SK-N-SH (cell line): ENCODE measurements at regions not wholly inside any gene's neighbourhood (a gene's known extent, or its start where the extent isn't known, plus 50 kb on each side); places are given as distances from the start of the nearest gene placed in this dataset.

Experiments used
- CTCF ChIA-PET: fragments of 300-600, 350-600 bp; formaldehyde crosslinking; extraction: SDS; loops from one replicate; lab custom pipeline; 2021; lab: Yijun Ruan, JAX
- POLR2A ChIA-PET: fragments of 350-600 bp; sonication (Branson Sonifier 250); formaldehyde crosslinking; extraction: SDS; loops from one replicate; lab custom pipeline; 2020; ENCODE audit warnings: antibody characterized with exemption, inconsistent platforms; lab: Yijun Ruan, JAX
- DNase-seq: peaks from one replicate; pipeline ENCODE4 v3.0.0; 2012
- H2AFZ ChIP-seq: fragments of 200-600 bp; sonication (generic); 2 replicates; pipeline ENCODE4 v1.8.1; 2016; ENCODE audit warnings: antibody characterized with exemption, mild to moderate bottlenecking, low read depth
- H3F3A ChIP-seq: fragments of 200-600 bp; sonication (generic); replicated peaks from 2 replicates; pipeline ENCODE3; 2016; ENCODE audit warnings: antibody characterized with exemption, mild to moderate bottlenecking; ENCODE audit not compliant: insufficient read depth
- H3K27ac ChIP-seq, 2 experiments: fragments of 200-500 bp in 1 of 2; fragments of 200-600 bp in 1 of 2; sonication (Bioruptor generic) in 1 of 2; sonication (generic), shearing (Covaris generic) in 1 of 2; 2 replicates each; pipeline versions ENCODE4 v1.5.1 to v1.6.1; 2014 to 2016; ENCODE audit warnings: low read depth in 2 of 2, inconsistent platforms in 1 of 2, low read length in 1 of 2, mild to moderate bottlenecking in 1 of 2, mixed read lengths in 1 of 2
- H3K27me3 ChIP-seq: fragments of 200-600 bp; sonication (generic), shearing (Covaris generic); 2 replicates; pipeline ENCODE4 v1.6.1; 2016; ENCODE audit warnings: mixed run types; ENCODE audit not compliant: insufficient read depth
- H3K36me3 ChIP-seq, 2 experiments: fragments of 200-500 bp in 1 of 2; fragments of 200-600 bp in 1 of 2; sonication (Bioruptor generic) in 1 of 2; sonication (generic) in 1 of 2; replicated peaks in 1 of 2; 2 replicates each; pipeline versions ENCODE3 to v1.5.1; 2014 to 2016; ENCODE audit warnings: low read length in 1 of 2, mild to moderate bottlenecking in 1 of 2; ENCODE audit not compliant: insufficient read depth in 2 of 2, control insufficient read depth in 1 of 2
- H3K4me1 ChIP-seq, 2 experiments: fragments of 200-500 bp in 1 of 2; fragments of 200-600 bp in 1 of 2; sonication (Bioruptor generic) in 1 of 2; sonication (generic), shearing (Covaris generic) in 1 of 2; 2 replicates each; pipeline versions ENCODE4 v1.5.1 to v1.6.1; 2014 to 2016; ENCODE audit warnings: low read depth in 1 of 2, low read length in 1 of 2, mixed run types in 1 of 2; ENCODE audit not compliant: insufficient read depth in 2 of 2, control insufficient read depth in 1 of 2
- H3K4me2 ChIP-seq: fragments of 200-600 bp; sonication (generic), shearing (Covaris generic); 2 replicates; pipeline ENCODE4 v1.6.1; 2017; ENCODE audit warnings: mixed run types
- H3K4me3 ChIP-seq, 2 experiments: fragments of 200-500 bp in 1 of 2; fragments of 200-600 bp in 1 of 2; sonication (Bioruptor generic) in 1 of 2; sonication (generic), shearing (Covaris generic) in 1 of 2; 2 replicates each; pipeline versions ENCODE4 v1.5.1 to v1.8.1; 2014 to 2016; ENCODE audit warnings: low read depth in 2 of 2, inconsistent platforms in 1 of 2, low read length in 1 of 2, mild to moderate bottlenecking in 1 of 2, mixed read lengths in 1 of 2, moderate library complexity in 1 of 2
- H3K79me2 ChIP-seq: fragments of 200-600 bp; sonication (generic); 2 replicates; pipeline ENCODE4 v1.8.1; 2017; ENCODE audit warnings: mild to moderate bottlenecking; ENCODE audit not compliant: insufficient read depth
- H3K9ac ChIP-seq: fragments of 200-600 bp; sonication (generic); 2 replicates; pipeline ENCODE4 v1.6.1; 2017; ENCODE audit warnings: mixed run types
- H3K9me2 ChIP-seq: fragments of 200-600 bp; sonication (generic); 2 replicates; pipeline ENCODE4 v1.6.1; 2017; ENCODE audit warnings: mixed run types
- H3K9me3 ChIP-seq: fragments of 200-600 bp; sonication (generic); 2 replicates; pipeline ENCODE4 v1.6.1; 2017; ENCODE audit warnings: mixed run types, mild to moderate bottlenecking, moderate library complexity
- H4K20me1 ChIP-seq: fragments of 200-600 bp; sonication (generic); 2 replicates; pipeline ENCODE4 v1.6.1; 2017; ENCODE audit warnings: mild to moderate bottlenecking, mixed run types; ENCODE audit not compliant: insufficient read depth
- CTCF ChIP-seq: fragments of 200-600 bp; sonication (generic); IDR thresholded peaks from 2 replicates; pipeline ENCODE4 v1.6.1; 2017; ENCODE audit warnings: antibody characterized with exemption, mild to moderate bottlenecking, moderate library complexity
- ELF1 ChIP-seq: IDR thresholded peaks from 2 replicates; pipeline ENCODE4 v1.4.0; 2012
- EZH2phosphoT487 ChIP-seq: fragments of 200-600 bp; sonication (generic); IDR thresholded peaks from 2 replicates; pipeline ENCODE4 v1.6.1; 2017; ENCODE audit warnings: low read depth, mixed run types, mild to moderate bottlenecking, antibody characterized with exemption, moderate library complexity, borderline replicate concordance
- FOXJ3 ChIP-seq: sonication (generic); formaldehyde crosslinking; IDR thresholded peaks from 2 replicates; pipeline ENCODE4 v1.5.1; 2020; ENCODE audit warnings: mild to moderate bottlenecking, missing genetic modification reagents
- GATA2 ChIP-seq: sonication (generic); formaldehyde crosslinking; IDR thresholded peaks from 2 replicates; pipeline ENCODE4 v1.5.0; 2020; ENCODE audit warnings: mild to moderate bottlenecking, missing genetic modification reagents
- MXI1 ChIP-seq: IDR thresholded peaks from 2 replicates; pipeline ENCODE4 v1.6.1; 2012; ENCODE audit warnings: mild to moderate bottlenecking, low read depth, low read length, improper control_type of control experiment
- NRF1 ChIP-seq: IDR thresholded peaks from 2 replicates; pipeline ENCODE4 v1.6.1; 2012; ENCODE audit warnings: low read depth, mild to moderate bottlenecking, low read length
- RCOR1 ChIP-seq: fragments of 150-350 bp; IDR thresholded peaks from 2 replicates; pipeline ENCODE4 v1.6.1; 2017; ENCODE audit warnings: antibody characterized with exemption, low read length
- RXRA ChIP-seq: IDR thresholded peaks from 2 replicates; pipeline ENCODE4 v1.4.0; 2012; ENCODE audit warnings: low read depth, mild to moderate bottlenecking, borderline replicate concordance
- TAF1 ChIP-seq: IDR thresholded peaks from 2 replicates; pipeline ENCODE4 v1.6.1; 2012; ENCODE audit warnings: low read depth, mild to moderate bottlenecking, low read length, moderate library complexity, borderline replicate concordance
- TEAD4 ChIP-seq: IDR thresholded peaks from 2 replicates; pipeline ENCODE4 v1.4.0; 2012; ENCODE audit warnings: mild to moderate bottlenecking, borderline replicate concordance; ENCODE audit not compliant: insufficient read depth
- USF2 ChIP-seq: fragments of 150-350 bp; IDR thresholded peaks from 2 replicates; pipeline ENCODE4 v1.6.1; 2017; ENCODE audit warnings: antibody characterized with exemption, low read length, low read depth, borderline replicate concordance
- WGBS: methylation state at CpG from one replicate; pipeline ENCODE4 v1.1.6; 2017; ENCODE audit warnings: low lambda C conversion rate; 5-methylcytosine and 5-hydroxymethylcytosine counted together
- TF ChIP-seq, protein P1 (sequence below): IDR thresholded peaks from 2 replicates; pipeline ENCODE4 v1.4.0; 2012; ENCODE audit warnings: low read depth
- TF ChIP-seq, protein P2 (sequence below): IDR thresholded peaks from 2 replicates; pipeline ENCODE4 v1.4.0; 2012; ENCODE audit warnings: low read depth, borderline replicate concordance
- TF ChIP-seq, protein P3 (sequence below): IDR thresholded peaks from 2 replicates; pipeline ENCODE4; 2012

GRCh38 chr21:15968776-15969310 is 239.1 kb downstream of the USP25 start:
- H3K4me3 ChIP-seq: no peak overlapping the region
- no peaks in the 10 kb centered on the region for H3F3A ChIP-seq
- no peaks in the 10 kb centered on the region for H4K20me1 ChIP-seq
- no peak overlapping the region for H3K27ac ChIP-seq
- H2AFZ ChIP-seq: no peak overlapping the region
- no peaks in the 10 kb centered on the region; a peak in 1 of 4 replicates for H3K4me1 ChIP-seq
- no peaks in the 10 kb centered on the region for H3K27me3 ChIP-seq
- no peak for DNase-seq
- ChIA-PET CTCF (no interaction called here), POLR2A (no interaction called here)
- TF ChIP-seq USF2 (no peak), RCOR1 (no peak), TAF1 (no peak), NRF1 (no peak), GATA2 (CRISPR knock-in tag) (no peak), RXRA (no peak), CTCF (no peak), ELF1 (no peak), EZH2phosphoT487 (no peak), MXI1 (no peak), TEAD4 (no peak), FOXJ3 (CRISPR knock-in tag) (no peak)
- TF ChIP-seq, protein P1, sequence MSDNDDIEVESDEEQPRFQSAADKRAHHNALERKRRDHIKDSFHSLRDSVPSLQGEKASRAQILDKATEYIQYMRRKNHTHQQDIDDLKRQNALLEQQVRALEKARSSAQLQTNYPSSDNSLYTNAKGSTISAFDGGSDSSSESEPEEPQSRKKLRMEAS: no peak
- TF ChIP-seq, protein P2, sequence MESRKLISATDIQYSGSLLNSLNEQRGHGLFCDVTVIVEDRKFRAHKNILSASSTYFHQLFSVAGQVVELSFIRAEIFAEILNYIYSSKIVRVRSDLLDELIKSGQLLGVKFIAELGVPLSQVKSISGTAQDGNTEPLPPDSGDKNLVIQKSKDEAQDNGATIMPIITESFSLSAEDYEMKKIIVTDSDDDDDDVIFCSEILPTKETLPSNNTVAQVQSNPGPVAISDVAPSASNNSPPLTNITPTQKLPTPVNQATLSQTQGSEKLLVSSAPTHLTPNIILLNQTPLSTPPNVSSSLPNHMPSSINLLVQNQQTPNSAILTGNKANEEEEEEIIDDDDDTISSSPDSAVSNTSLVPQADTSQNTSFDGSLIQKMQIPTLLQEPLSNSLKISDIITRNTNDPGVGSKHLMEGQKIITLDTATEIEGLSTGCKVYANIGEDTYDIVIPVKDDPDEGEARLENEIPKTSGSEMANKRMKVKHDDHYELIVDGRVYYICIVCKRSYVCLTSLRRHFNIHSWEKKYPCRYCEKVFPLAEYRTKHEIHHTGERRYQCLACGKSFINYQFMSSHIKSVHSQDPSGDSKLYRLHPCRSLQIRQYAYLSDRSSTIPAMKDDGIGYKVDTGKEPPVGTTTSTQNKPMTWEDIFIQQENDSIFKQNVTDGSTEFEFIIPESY: no peak
- TF ChIP-seq, protein P3, sequence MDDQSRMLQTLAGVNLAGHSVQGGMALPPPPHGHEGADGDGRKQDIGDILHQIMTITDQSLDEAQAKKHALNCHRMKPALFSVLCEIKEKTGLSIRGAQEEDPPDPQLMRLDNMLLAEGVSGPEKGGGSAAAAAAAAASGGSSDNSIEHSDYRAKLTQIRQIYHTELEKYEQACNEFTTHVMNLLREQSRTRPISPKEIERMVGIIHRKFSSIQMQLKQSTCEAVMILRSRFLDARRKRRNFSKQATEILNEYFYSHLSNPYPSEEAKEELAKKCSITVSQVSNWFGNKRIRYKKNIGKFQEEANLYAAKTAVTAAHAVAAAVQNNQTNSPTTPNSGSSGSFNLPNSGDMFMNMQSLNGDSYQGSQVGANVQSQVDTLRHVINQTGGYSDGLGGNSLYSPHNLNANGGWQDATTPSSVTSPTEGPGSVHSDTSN: no peak
- 62% methylated on average over 1 of the region's 1 CpG for WGBS
- H3K9me2 ChIP-seq: no peaks in the 10 kb centered on the region
- no peaks in the 10 kb centered on the region for H3K36me3 ChIP-seq
- no peak overlapping the region for H3K4me2 ChIP-seq
- H3K79me2 ChIP-seq: no peaks in the 10 kb centered on the region
- H3K9me3 ChIP-seq: no peaks in the 10 kb centered on the region
- H3K9ac ChIP-seq: no peak overlapping the region
